Kidney (tissue), 13 donors: ENCODE measurements at regions not wholly inside any gene's neighbourhood (a gene's known extent, or its start where the extent isn't known, plus 50 kb on each side); places are given as distances from the start of the nearest gene placed in this dataset.

ENCODE experiments used
- DNase-seq, 5 donors: peaks; one replicate each; pipeline ENCODE4 v3.0.0-alpha.2; 2013 to 2020
- FAIRE-seq: peaks from 2 replicates; lab custom pipeline; 2012; peaks lifted over from hg19 to GRCh38; lab: Jason Lieb, UNC
- H3K27ac ChIP-seq, 2 donors: one replicate each; pipeline ENCODE4 v1.7.0; 2013; ENCODE audit warnings: low read depth in 2 of 2, low read length in 2 of 2, inconsistent platforms in 1 of 2
- H3K27me3 ChIP-seq: one replicate; pipeline ENCODE4 v1.7.1; 2013; ENCODE audit warnings: low read length, inconsistent platforms; ENCODE audit not compliant: control insufficient read depth, insufficient read depth
- H3K36me3 ChIP-seq, 3 donors: one replicate each; pipeline versions ENCODE4 v1.7.0 to v1.7.1; 2013; ENCODE audit warnings: low read length in 3 of 3, control low read depth in 1 of 3, inconsistent platforms in 1 of 3; ENCODE audit not compliant: insufficient read depth in 3 of 3, control insufficient read depth in 2 of 3
- H3K4me1 ChIP-seq, 3 donors: one replicate each; pipeline versions ENCODE4 v1.7.0 to v1.7.1; 2013; ENCODE audit warnings: low read length in 3 of 3, inconsistent platforms in 1 of 3, low read depth in 1 of 3; ENCODE audit not compliant: control insufficient read depth in 2 of 3, insufficient read depth in 2 of 3
- H3K4me3 ChIP-seq, 3 donors: one replicate each; pipeline versions ENCODE4 v1.7.0 to v1.8.1; 2013; ENCODE audit warnings: low read length in 3 of 3, control low read depth in 1 of 3, inconsistent platforms in 1 of 3
- H3K9ac ChIP-seq, 3 donors: one replicate each; pipeline versions ENCODE4 v1.7.0 to v1.7.1; 2013; ENCODE audit warnings: low read length in 3 of 3, control low read depth in 1 of 3, inconsistent platforms in 1 of 3
- H3K9me3 ChIP-seq, 3 donors: one replicate each; pipeline versions ENCODE4 v1.7.0 to v1.7.1; 2013; ENCODE audit warnings: low read length in 3 of 3, control low read depth in 1 of 3, inconsistent platforms in 1 of 3; ENCODE audit not compliant: control insufficient read depth in 2 of 3, insufficient read depth in 1 of 3
- CTCF ChIP-seq: IDR thresholded peaks from 3 replicates; pipeline ENCODE4 v1.5.1; 2012; ENCODE audit warnings: mild to moderate bottlenecking, moderate library complexity, borderline replicate concordance; ENCODE audit not compliant: insufficient read depth; ENCODE audit errors: extremely low read depth
- intact Hi-C: fragments of 100-400 bp; cut with DNase I; formaldehyde crosslinking; loops from one replicate; pipeline ENCODE4 v1.11.1; 2022
- donor health status: control.
- donor health status: control.
- donor health status: control.
- donor health status: control.
- donor health status: control.
- donor health status: DM: yes; HTN: yes; CAD: no.
- donor health status: Normal renal cell carcinoma (clear cell type).

DNA sequence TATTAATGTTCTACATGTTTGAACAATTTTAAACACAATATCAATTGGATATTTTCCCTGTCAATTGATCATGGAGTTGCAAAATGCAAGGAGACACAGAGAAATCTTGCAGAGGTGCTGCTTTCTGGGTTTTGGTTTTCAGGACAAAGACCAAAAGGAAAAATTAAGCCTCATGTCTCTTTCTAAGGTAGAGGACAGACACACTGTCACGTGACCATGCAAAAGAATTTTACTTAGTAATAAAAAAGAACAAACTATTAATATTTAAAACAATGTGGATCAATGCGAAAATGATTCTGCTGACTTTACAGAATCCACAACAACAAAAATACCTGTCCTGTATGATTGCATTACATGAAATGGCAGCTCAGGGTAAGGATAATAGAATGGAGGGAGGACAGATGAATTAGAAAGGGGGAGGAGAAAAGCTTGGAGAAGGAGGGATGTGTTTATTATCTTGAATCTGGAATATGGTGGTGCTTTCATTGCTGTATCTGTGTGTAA, 493.7 kb upstream of the NUPR2 start:
- H3K4me1 ChIP-seq: no peaks in the 10 kb centered on the region
- no peaks in the 10 kb centered on the region for H3K27me3 ChIP-seq
- no peak for DNase-seq
- intact Hi-C loops: no loop called here
- H3K27ac ChIP-seq: no peak overlapping the region
- no peak for FAIRE-seq
- H3K36me3 ChIP-seq: no peaks in the 10 kb centered on the region
- no peaks in the 10 kb centered on the region for H3K9me3 ChIP-seq
- no peak for TF ChIP-seq CTCF
- H3K9ac ChIP-seq: no peak overlapping the region
- H3K4me3 ChIP-seq: no peak overlapping the region

DNA sequence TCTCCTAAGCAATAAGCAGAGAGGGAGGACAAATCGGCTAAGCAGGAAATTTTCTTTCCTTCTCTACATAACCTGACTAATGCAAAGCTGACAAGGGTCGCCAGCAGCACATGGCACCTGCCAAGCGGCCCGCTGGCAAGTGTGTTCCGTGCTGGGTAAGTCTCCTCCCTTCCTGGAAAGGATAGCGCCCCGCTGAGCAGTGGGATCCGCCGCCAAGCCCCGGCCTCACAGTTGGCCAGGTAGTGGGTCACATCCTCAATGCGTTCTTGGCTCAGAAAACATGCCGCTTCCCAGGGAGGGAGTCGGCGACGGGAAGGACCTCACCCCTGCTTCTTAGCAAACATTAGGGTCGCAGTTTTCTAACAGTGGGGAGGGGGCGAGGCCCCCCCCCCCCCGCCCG, 488.9 kb upstream of the NUPR2 start:
- no peak overlapping the region for H3K9ac ChIP-seq
- H3K4me3 ChIP-seq: no peak overlapping the region
- H3K9me3 ChIP-seq: no peaks in the 10 kb centered on the region
- TF ChIP-seq CTCF: no peak
- no peaks in the 10 kb centered on the region for H3K4me1 ChIP-seq
- no peaks in the 10 kb centered on the region for H3K27me3 ChIP-seq
- no peak overlapping the region for H3K27ac ChIP-seq
- intact Hi-C loops: no loop called here
- no peak for FAIRE-seq
- no peak for DNase-seq
- H3K36me3 ChIP-seq: no peaks in the 10 kb centered on the region

- FAIRE-seq: no peak
Measured at GRCh38 chr7:56578612-56579011, 462.4 kb upstream of the NUPR2 start.

More at GRCh38 chr7:56578612-56579011, 462.4 kb upstream of the NUPR2 start:
- DNase-seq: no peak
- H3K9me3 ChIP-seq: peaks cover 0 to 3% (median 0%) of the 10 kb centered on the region in 3 donors
- no peak overlapping the region for H3K27ac ChIP-seq
- no peak for TF ChIP-seq CTCF
- no peaks in the 10 kb centered on the region for H3K27me3 ChIP-seq
- H3K9ac ChIP-seq: no peak overlapping the region
- intact Hi-C loops: no loop called here
- no peak overlapping the region for H3K4me3 ChIP-seq
- no peaks in the 10 kb centered on the region for H3K4me1 ChIP-seq
- no peaks in the 10 kb centered on the region for H3K36me3 ChIP-seq
